Hepatocyte (in vitro differentiated cells): ENCODE measurements at regions not wholly inside any gene's neighbourhood (a gene's known extent, or its start where the extent isn't known, plus 50 kb on each side); places are given as distances from the start of the nearest gene placed in this dataset.

Experiments used
- CTCF ChIP-seq: fragments of 200-600 bp; sonication (generic); IDR thresholded peaks from 2 replicates; pipeline ENCODE4 v1.5.1; 2016; ENCODE audit warnings: antibody characterized with exemption, mild to moderate bottlenecking; ENCODE audit not compliant: poor library complexity
- EZH2 ChIP-seq: fragments of 200-600 bp; sonication (generic); IDR thresholded peaks from 2 replicates; pipeline ENCODE4 v1.6.1; 2016; ENCODE audit warnings: antibody characterized with exemption, mild to moderate bottlenecking, borderline replicate concordance
- EZH2phosphoT487 ChIP-seq: fragments of 200-600 bp; sonication (generic); IDR thresholded peaks from one replicate; pipeline ENCODE4 v1.6.1; 2018; ENCODE audit warnings: antibody characterized with exemption, mild to moderate bottlenecking, low read depth, moderate library complexity; ENCODE audit not compliant: unreplicated experiment, severe bottlenecking

GRCh38 chr4:79175716-79176115 is 150.1 kb downstream of the NAA11 start:
- TF ChIP-seq CTCF (no peak), EZH2 (no peak), EZH2phosphoT487 (no peak)
